Thymus (tissue), 11 donors: ENCODE measurements at regions not wholly inside any gene's neighbourhood (a gene's known extent, or its start where the extent isn't known, plus 50 kb on each side); places are given as distances from the start of the nearest gene placed in this dataset.
A peak's percentile ranks its signal among the peaks of the same experiment; 100 is the strongest.

Source experiments
- DNase-seq, 9 donors: peaks; one replicate each; pipeline ENCODE4 v3.0.0-alpha.2; 2013; ENCODE audit warnings: low spot score in 9 of 9, low read depth in 6 of 9, missing footprints in 1 of 9
- H3K27ac ChIP-seq, 2 donors: one replicate each; pipeline ENCODE4 v1.5.1; 2013; ENCODE audit warnings: control low read depth in 1 of 2, low read depth in 1 of 2, low read length in 1 of 2, mild to moderate bottlenecking in 1 of 2, moderate library complexity in 1 of 2
- H3K27me3 ChIP-seq, 2 donors: one replicate each; pipeline ENCODE4 v1.5.1; 2013; ENCODE audit warnings: low read length in 1 of 2; ENCODE audit not compliant: control insufficient read depth in 2 of 2, insufficient read depth in 1 of 2
- H3K36me3 ChIP-seq, 2 donors: one replicate each; pipeline ENCODE4 v1.5.1; 2013; ENCODE audit warnings: low read length in 1 of 2, mild to moderate bottlenecking in 1 of 2, moderate library complexity in 1 of 2; ENCODE audit not compliant: control insufficient read depth in 2 of 2, insufficient read depth in 2 of 2
- H3K4me1 ChIP-seq, 2 donors: one replicate each; pipeline ENCODE4 v1.5.1; 2013; ENCODE audit warnings: low read length in 2 of 2; ENCODE audit not compliant: control insufficient read depth in 2 of 2, insufficient read depth in 2 of 2
- H3K4me3 ChIP-seq, 2 donors: one replicate each; pipeline ENCODE4 v1.5.1; 2013; ENCODE audit warnings: low read length in 2 of 2, control low read depth in 1 of 2, mild to moderate bottlenecking in 1 of 2
- H3K9me3 ChIP-seq, 2 donors: one replicate each; pipeline ENCODE4 v1.5.1; 2013; ENCODE audit warnings: low read length in 1 of 2, mild to moderate bottlenecking in 1 of 2; ENCODE audit not compliant: control insufficient read depth in 2 of 2, insufficient read depth in 1 of 2
- WGBS: extraction: QIAGEN DNeasy Blood & Tissue Kit; methylation state at CpG from one replicate; pipeline ENCODE4 v1.1.7; 2013; 5-methylcytosine and 5-hydroxymethylcytosine counted together
- donor health status: healthy.

DNA sequence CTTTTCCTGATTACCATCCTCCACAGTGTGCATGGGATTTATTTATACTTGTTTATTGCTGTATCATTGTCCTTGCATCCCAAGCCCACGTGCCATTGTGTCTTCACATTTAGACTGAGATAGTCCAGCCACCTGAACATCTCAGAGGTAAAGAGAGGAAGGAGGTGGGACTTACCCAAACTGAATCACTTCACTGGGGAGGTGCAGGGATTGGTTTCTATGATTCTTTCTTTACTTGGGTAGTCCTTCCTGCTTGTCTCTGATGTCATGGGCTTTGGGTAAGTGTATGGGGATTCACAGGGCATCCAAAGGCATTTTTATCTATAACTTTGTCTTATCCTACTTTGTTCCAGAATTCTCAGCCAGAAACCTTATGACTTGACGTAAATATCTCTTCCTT, 141.5 kb upstream of the UMPS start:
- no peaks in the 10 kb centered on the region for H3K9me3 ChIP-seq
- no peak overlapping the region for H3K4me3 ChIP-seq
- peaks cover 13 to 40% of the 10 kb centered on the region in 2 donors for H3K27me3 ChIP-seq
- no peak for DNase-seq
- 97% methylated on average over 2 of the region's 2 CpGs for WGBS
- peaks cover 0 to 6% of the 10 kb centered on the region in 2 donors for H3K4me1 ChIP-seq
- H3K27ac ChIP-seq, result no peak overlapping the region
- H3K36me3 ChIP-seq, result no peaks in the 10 kb centered on the region

DNA sequence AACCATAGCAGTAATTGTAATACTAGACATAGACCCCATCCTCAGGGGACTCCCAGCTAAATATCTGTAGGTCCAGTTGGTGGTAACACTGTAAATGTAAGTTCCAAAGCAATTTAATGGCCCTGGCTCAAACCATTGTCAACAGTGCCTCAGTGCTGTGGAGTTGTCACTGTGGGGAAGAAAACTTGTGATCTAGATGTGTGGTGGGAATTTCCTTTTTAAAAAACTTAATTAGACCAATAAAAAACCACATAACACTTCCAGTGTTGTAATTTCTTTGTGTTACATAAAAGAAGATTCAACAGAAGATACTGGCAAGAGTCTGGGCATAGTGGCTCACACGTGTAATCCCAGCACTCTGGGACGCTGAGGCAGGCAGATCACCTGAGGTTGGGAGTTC, 138.6 kb upstream of the UMPS start:
- H3K27me3 ChIP-seq, result peaks cover 0 to 11% of the 10 kb centered on the region in 2 donors
- no peaks in the 10 kb centered on the region for H3K9me3 ChIP-seq
- DNase-seq, result no peak
- WGBS, result 78% methylated on average over 2 of the region's 2 CpGs
- no peaks in the 10 kb centered on the region for H3K4me1 ChIP-seq
- H3K27ac ChIP-seq, result no peak overlapping the region
- H3K4me3 ChIP-seq, result no peak overlapping the region
- no peaks in the 10 kb centered on the region for H3K36me3 ChIP-seq

DNA sequence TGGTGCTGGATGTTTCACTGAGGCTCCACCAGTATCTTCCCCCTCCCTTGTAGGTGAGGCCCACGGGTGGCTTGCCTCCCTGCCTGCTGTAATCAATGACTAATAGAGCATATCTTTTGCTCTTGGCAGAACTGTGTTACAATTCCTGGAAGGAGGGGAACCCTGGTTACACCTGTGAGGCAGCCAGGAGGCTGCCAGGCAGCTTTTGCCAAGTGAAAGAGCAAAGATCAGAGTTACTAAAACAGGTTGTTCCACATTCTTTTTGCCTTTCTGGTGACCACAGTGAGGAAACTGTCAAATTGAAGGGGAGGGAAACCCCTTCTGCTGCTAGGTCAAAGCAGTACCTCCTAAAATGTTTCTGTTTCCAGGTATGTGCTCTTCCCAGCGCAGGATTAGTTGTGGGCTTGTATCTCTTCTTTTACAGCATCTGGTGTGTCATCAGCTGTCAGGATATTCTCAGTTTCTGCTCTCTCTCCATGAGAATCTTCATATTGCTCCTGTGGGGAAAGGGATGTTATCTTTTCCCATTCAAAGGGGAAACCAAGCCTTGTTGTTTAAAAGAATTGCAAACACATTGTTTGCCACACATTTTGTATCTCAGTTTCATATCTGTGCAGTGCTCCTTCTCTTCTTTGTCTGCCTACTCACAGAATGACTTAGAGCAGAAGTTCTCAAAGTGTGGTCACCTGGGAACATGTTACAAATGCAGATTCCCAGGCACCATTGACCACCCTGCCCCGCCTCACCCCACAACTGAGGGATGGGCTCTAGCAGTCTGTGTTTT, 137.4 kb upstream of the UMPS start:
- H3K27ac ChIP-seq, result no peak overlapping the region
- no peaks in the 10 kb centered on the region for H3K9me3 ChIP-seq
- H3K27me3 ChIP-seq, result peaks cover 0 to under 1% of the 10 kb centered on the region in 2 donors
- no peaks in the 10 kb centered on the region for H3K4me1 ChIP-seq
- H3K36me3 ChIP-seq, result no peaks in the 10 kb centered on the region
- WGBS, result 75% methylated on average over 3 of the region's 3 CpGs
- no peak overlapping the region for H3K4me3 ChIP-seq
- DNase-seq, result peak in 1 of 9 donors; percentile 18

DNA sequence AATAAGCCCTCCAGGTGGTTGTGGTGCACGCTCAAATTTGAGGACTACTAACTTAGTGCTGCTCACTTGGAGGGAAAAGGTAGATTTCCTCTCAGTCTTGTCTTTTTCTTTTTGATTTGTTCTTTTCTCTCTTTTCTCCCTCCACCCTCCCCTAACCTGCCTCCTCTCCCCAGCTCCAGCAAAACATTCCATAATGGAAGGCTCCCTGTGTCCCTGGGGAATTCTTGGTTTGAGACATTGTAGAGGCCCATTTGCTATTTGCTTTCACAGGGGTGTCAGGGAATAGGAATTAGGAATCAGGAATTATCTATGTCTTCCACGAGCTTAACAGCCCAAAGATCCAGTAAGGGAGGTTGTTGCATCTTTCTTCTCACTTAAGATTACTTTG, 136.8 kb upstream of the UMPS start:
- Histone ChIP-seq H3K4me1 (no peaks in the 10 kb centered on the region), H3K27ac (no peak overlapping the region), H3K9me3 (no peaks in the 10 kb centered on the region), H3K36me3 (no peaks in the 10 kb centered on the region), H3K4me3 (no peak overlapping the region), H3K27me3 (no peaks in the 10 kb centered on the region)
- 89% methylated on average over 2 of the region's 2 CpGs for WGBS
- no peak for DNase-seq

DNA sequence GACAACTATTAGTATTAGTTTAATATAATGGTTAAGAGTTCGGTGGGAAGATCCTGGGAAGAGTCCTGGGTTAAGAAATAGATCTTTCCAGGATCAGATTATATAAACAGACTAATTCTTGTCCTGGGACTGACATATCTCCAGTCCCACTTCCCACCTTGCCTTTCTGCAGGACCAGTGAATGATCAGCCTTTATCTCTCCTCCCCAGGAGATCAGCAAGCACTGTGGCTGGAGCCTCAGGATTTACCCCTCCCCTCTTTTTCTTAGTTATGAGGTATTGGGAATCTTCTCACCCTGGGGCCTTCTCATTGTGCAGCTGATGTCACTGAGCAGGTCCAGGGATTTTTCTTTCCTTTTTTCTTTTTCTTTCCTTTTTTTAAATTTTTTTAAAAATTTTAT, 135.7 kb upstream of the UMPS start:
- H3K27me3 ChIP-seq, result no peaks in the 10 kb centered on the region
- no peaks in the 10 kb centered on the region for H3K36me3 ChIP-seq
- DNase-seq, result no peak
- no peak overlapping the region for H3K27ac ChIP-seq
- no peak overlapping the region for H3K4me3 ChIP-seq
- 96% methylated on average over 1 of the region's 1 CpG for WGBS
- no peaks in the 10 kb centered on the region for H3K4me1 ChIP-seq
- no peaks in the 10 kb centered on the region for H3K9me3 ChIP-seq

DNA sequence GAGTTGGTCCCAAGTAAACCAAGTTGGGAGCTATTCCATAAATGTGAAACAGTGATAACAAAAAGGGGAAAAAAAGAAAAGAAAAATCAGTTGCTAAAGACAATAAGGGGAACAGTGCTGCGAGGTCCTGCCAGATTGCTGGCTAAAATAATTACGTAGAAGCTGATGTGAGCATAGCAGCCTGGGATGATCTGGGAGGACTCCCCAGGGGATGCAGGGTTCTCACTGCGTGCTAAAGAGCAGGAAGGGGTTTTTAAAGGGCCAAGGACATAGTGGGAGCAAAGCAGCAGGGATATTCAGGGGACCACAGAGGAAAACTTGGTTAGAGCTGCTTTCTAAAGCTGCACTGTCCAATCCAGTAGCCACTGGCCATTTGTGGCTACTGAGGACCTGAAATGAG, 133.0 kb upstream of the UMPS start:
- Histone ChIP-seq H3K4me1 (no peaks in the 10 kb centered on the region), H3K9me3 (no peaks in the 10 kb centered on the region), H3K36me3 (no peaks in the 10 kb centered on the region), H3K27ac (no peak overlapping the region), H3K4me3 (no peak overlapping the region), H3K27me3 (no peaks in the 10 kb centered on the region)
- no peak for DNase-seq
- 90% methylated on average over 3 of the region's 3 CpGs for WGBS

DNA sequence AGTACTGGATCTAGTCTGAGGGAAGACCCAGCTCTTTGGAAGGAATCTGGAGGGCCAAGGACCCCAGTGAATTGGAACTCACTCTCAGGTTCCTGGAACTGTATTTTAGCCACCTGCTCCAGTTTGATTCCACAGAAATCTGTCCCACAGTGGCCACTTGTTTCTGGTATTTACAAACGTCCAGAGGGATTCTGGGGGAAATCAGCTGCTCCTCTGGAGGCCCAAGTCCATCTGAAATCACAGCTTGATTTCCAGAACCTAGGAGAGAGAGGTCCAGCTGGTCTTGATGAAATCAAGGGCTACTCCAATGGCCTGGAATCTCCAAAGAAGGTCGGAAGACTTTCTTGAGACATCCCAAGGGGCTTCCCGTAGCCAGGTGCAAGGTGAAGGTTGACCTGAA, 132.3 kb upstream of the UMPS start:
- DNase-seq, result no peak
- WGBS, result 90% methylated on average over 3 of the region's 3 CpGs
- Histone ChIP-seq H3K4me3 (no peak overlapping the region), H3K36me3 (no peaks in the 10 kb centered on the region), H3K4me1 (no peaks in the 10 kb centered on the region), H3K27ac (no peak overlapping the region), H3K9me3 (no peaks in the 10 kb centered on the region), H3K27me3 (no peaks in the 10 kb centered on the region)

DNA sequence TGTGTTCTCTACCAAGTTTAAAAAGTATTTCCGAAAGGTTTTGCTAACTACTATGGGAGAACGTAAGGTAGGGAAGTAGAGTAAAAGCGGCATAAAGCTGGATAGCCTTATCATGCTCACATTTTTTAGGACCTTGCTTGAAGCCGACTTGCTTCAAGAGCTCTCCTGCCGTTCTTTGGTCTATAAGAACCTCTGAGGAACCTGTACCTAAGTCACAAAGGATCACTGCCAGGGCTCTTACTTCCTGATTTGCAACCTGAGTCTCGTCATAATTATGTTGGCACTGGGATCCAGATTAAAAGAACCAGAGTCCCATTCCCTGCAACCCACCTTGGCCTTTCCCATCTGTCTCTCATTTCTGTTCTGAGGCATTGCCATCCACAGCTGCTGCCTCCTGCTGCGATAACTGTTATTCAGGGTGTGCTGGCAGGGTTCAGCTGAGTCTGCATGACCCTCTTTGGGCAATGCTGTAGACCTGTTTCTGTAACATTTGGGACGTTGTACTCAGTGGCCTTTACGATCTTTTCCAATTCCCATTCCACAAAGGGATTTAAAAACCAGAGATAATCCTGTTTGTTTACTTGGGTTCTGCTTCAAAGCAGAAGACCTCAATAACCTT, 131.0 kb upstream of the UMPS start:
- WGBS, result 96% methylated on average over 9 of the region's 9 CpGs
- Histone ChIP-seq H3K9me3 (no peaks in the 10 kb centered on the region), H3K4me1 (no peaks in the 10 kb centered on the region), H3K4me3 (no peak overlapping the region), H3K27me3 (no peaks in the 10 kb centered on the region), H3K36me3 (no peaks in the 10 kb centered on the region), H3K27ac (no peak overlapping the region)
- no peak for DNase-seq

DNA sequence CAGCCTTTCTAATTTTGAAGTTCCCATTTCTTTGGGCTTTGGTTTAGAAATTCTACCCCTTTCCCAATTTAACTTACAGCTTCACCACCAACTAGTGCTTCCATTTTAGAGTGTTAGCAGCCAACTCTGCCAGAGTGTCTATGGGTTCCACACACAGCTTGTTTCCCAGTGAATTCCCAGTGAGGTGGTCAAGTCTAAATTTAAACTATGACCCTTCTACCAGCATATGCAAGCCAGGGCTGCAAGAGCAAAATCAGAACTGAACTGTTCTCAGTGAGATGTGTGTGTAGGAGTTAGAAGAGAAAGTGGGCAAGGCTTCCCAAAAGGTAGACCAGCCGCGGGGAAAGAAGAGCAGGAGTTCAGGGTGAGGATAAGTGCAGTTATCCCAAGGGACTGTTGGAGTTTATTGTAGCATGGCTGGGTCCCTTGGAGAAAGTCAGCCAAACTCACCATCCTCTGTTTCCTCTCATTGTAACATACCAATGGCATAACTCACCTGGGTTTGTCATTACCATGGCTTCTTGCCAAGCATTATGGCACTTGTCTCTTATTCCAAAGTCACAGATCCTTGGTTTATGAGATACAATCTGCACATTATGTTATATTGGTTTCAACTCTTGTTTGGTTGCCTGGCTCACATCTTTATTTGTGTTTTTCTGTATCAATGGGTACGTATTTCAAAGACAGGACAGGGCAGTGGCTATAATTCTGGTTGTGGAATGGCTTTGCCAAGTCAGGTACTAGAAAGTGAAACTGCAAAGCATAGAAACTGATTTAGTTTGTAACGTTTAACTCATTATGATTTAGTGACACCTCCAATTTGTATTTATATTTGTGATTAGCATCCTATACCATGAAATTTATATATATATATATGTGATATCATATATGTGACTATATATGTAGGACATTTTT, 130.2 kb upstream of the UMPS start:
- Histone ChIP-seq H3K9me3 (no peaks in the 10 kb centered on the region), H3K27me3 (no peaks in the 10 kb centered on the region), H3K36me3 (no peaks in the 10 kb centered on the region), H3K4me1 (no peaks in the 10 kb centered on the region), H3K27ac (no peak overlapping the region), H3K4me3 (no peak overlapping the region)
- no peak for DNase-seq
- 70% methylated on average over 4 of the region's 4 CpGs for WGBS
